ENCODE measurements at regions not wholly inside any gene's neighbourhood (a gene's known extent, or its start where the extent isn't known, plus 50 kb on each side); places are given as distances from the start of the nearest gene placed in this dataset.
"Not testable (repeated sequence)": the region's sequence is repeated elsewhere in the genome, so short reads cannot be mapped to it uniquely, and the experiment has no call there.

DNA sequence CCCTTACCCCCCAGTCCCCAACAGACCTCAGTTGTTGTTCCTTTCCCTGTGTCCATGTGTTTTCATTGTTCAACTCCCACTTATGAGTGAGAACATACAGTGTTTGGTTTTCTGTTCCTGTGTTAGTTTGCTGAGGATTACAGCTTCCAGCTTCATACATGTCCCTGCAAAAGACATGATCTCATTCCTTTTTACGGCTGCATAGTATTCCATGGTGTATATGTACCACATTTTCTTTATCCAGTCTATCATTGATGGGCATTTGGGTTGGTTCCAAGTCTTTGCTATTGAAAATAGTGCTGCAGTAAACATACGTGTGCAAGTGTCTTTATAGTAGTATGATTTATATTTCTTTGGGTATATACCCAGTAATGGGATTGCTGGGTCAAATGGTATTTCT lies 87.8 kb upstream of the TANK start:
- TF ChIP-seq ZNF274 (IDR thresholded peaks at IDR 0.05; ENCODE audit: low read depth, low read length); SUZ12 (IDR thresholded peaks at IDR 0.05; ENCODE audit: extremely low read depth, insufficient read depth, insufficient read length): not testable (repeated sequence)
